ENCODE measurements at regions not wholly inside any gene's neighbourhood (a gene's known extent, or its start where the extent isn't known, plus 50 kb on each side); places are given as distances from the start of the nearest gene placed in this dataset.

DNA sequence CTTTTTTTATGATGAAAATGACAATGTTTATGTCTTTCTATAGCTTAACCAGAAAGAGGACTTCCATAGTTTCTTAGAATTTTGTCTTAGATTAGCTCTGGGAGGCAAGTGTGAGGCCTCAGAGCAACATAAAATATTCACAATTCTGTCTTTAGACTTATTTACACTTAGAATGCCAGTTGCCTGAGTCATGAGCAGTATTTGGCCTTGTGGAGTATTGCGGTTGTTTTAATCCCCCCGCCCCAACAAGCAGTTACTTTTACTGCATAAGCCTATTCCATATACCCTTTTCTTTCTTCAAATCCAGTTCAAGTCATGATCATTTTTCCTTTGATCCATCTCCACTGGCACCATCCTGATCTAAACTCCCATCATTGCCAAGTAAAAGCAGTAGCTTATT lies 198.0 kb upstream of the EGFLAM start:
- Histone ChIP-seq H3K27ac (ENCODE audit: low read depth, low read length) (no peak overlapping the region), H3K36me3 (ENCODE audit: control insufficient read depth, low read length) (no peaks in the 10 kb centered on the region), H3K9me3 (ENCODE audit: control insufficient read depth, insufficient read depth, low read length) (no peaks in the 10 kb centered on the region), H3K4me1 (ENCODE audit: control insufficient read depth, low read length) (no peaks in the 10 kb centered on the region), H3K4me3 (ENCODE audit: low read length) (no peak overlapping the region), H3K79me2 (ENCODE audit: control insufficient read depth, low read length) (no peaks in the 10 kb centered on the region), H3K27me3 (ENCODE audit: control insufficient read depth, low read length) (no peaks in the 10 kb centered on the region), H4K20me1 (ENCODE audit: control insufficient read depth, insufficient read depth, low read depth, low read length) (no peaks in the 10 kb centered on the region), H3K9me2 (replicated peaks; ENCODE audit: control insufficient read depth, low read length) (no peaks in the 10 kb centered on the region), H3F3A (ENCODE audit: control insufficient read depth, insufficient read depth) (no peaks in the 10 kb centered on the region), H3K4me2 (ENCODE audit: low read length) (no peak overlapping the region)
- TF ChIP-seq EZH2phosphoT487 (IDR thresholded peaks at IDR 0.05; ENCODE audit: borderline replicate concordance, low read length): no peak
- TF ChIP-seq, protein P1, sequence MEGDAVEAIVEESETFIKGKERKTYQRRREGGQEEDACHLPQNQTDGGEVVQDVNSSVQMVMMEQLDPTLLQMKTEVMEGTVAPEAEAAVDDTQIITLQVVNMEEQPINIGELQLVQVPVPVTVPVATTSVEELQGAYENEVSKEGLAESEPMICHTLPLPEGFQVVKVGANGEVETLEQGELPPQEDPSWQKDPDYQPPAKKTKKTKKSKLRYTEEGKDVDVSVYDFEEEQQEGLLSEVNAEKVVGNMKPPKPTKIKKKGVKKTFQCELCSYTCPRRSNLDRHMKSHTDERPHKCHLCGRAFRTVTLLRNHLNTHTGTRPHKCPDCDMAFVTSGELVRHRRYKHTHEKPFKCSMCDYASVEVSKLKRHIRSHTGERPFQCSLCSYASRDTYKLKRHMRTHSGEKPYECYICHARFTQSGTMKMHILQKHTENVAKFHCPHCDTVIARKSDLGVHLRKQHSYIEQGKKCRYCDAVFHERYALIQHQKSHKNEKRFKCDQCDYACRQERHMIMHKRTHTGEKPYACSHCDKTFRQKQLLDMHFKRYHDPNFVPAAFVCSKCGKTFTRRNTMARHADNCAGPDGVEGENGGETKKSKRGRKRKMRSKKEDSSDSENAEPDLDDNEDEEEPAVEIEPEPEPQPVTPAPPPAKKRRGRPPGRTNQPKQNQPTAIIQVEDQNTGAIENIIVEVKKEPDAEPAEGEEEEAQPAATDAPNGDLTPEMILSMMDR (IDR thresholded peaks at IDR 0.05; ENCODE audit: low read depth, low read length, poor library complexity, severe bottlenecking): no peak

GRCh38 chr5:38059876-38060275 lies 198.5 kb upstream of the EGFLAM start:
- H3F3A ChIP-seq (ENCODE audit: control insufficient read depth, insufficient read depth): no peaks in the 10 kb centered on the region
- no peaks in the 10 kb centered on the region for H3K9me2 ChIP-seq (replicated peaks; ENCODE audit: control insufficient read depth, low read length)
- H3K4me1 ChIP-seq (ENCODE audit: control insufficient read depth, low read length): no peaks in the 10 kb centered on the region
- TF ChIP-seq EZH2phosphoT487 (IDR thresholded peaks at IDR 0.05; ENCODE audit: borderline replicate concordance, low read length): no peak
- TF ChIP-seq, protein P1 (IDR thresholded peaks at IDR 0.05; ENCODE audit: low read depth, low read length, poor library complexity, severe bottlenecking): no peak
- H3K4me3 ChIP-seq (ENCODE audit: low read length): no peak overlapping the region
- H3K79me2 ChIP-seq (ENCODE audit: control insufficient read depth, low read length): no peaks in the 10 kb centered on the region
- H3K9me3 ChIP-seq (ENCODE audit: control insufficient read depth, insufficient read depth, low read length): no peaks in the 10 kb centered on the region
- no peak overlapping the region for H3K4me2 ChIP-seq (ENCODE audit: low read length)
- H3K36me3 ChIP-seq (ENCODE audit: control insufficient read depth, low read length): no peaks in the 10 kb centered on the region
- no peaks in the 10 kb centered on the region for H4K20me1 ChIP-seq (ENCODE audit: control insufficient read depth, insufficient read depth, low read depth, low read length)
- H3K27ac ChIP-seq (ENCODE audit: low read depth, low read length): no peak overlapping the region
- no peaks in the 10 kb centered on the region for H3K27me3 ChIP-seq (ENCODE audit: control insufficient read depth, low read length)

DNA sequence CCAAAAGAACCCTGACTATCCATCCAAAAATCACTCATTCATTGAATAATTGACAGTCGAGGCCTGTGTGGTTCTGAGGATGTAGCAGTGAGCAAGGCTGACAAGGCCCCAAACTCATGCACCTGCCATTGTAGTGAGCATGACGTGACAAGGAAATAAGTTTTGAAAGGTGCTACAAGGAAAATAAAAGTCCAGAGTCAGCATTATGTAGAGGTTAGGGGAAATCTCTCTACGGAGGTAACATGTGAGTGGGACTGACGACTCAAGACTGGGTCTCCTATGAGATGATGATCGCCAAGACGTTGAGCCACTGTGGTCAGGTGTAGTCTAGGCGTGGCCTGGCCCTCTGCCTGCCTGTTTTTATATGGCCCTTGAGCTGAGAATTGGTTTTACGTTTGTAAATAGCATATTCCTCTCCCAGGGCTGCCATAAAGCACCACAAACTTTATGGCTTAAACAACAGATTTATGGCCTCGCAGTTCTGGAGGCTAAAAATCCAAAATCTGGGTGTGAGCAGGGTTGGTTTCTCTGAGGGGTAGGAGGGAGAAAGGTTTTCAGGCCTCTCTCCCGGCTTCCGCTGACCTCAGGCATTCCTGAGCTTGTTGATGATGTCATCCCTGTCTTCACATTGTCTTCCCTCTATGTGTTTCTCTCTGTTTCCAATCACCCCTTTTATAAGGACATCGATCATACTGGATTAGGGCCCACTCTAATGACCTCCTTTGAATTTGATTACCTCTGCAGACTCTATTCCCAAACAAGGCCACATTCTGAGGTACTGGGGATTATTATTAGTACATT lies 206.4 kb upstream of the EGFLAM start:
- no peaks in the 10 kb centered on the region for H3K36me3 ChIP-seq (ENCODE audit: control insufficient read depth, low read length)
- TF ChIP-seq, protein P1 (IDR thresholded peaks at IDR 0.05; ENCODE audit: low read depth, low read length, poor library complexity, severe bottlenecking): no peak
- no peak for TF ChIP-seq EZH2phosphoT487 (IDR thresholded peaks at IDR 0.05; ENCODE audit: borderline replicate concordance, low read length)

More for the DNA sequence above, 206.4 kb upstream of the EGFLAM start:
- H3F3A ChIP-seq (ENCODE audit: control insufficient read depth, insufficient read depth): no peaks in the 10 kb centered on the region
- H3K27me3 ChIP-seq (ENCODE audit: control insufficient read depth, low read length): no peaks in the 10 kb centered on the region
- H3K4me1 ChIP-seq (ENCODE audit: control insufficient read depth, low read length): no peaks in the 10 kb centered on the region
- H3K9me3 ChIP-seq (ENCODE audit: control insufficient read depth, insufficient read depth, low read length): no peaks in the 10 kb centered on the region
- no peak overlapping the region for H3K27ac ChIP-seq (ENCODE audit: low read depth, low read length)
- H3K4me2 ChIP-seq (ENCODE audit: low read length): no peak overlapping the region
- H3K79me2 ChIP-seq (ENCODE audit: control insufficient read depth, low read length): no peaks in the 10 kb centered on the region
- H3K4me3 ChIP-seq (ENCODE audit: low read length): no peak overlapping the region
- no peaks in the 10 kb centered on the region for H3K9me2 ChIP-seq (replicated peaks; ENCODE audit: control insufficient read depth, low read length)
- no peaks in the 10 kb centered on the region for H4K20me1 ChIP-seq (ENCODE audit: control insufficient read depth, insufficient read depth, low read depth, low read length)

Data from DOHH2 (cell line).